ENCODE measurements at regions not wholly inside any gene's neighbourhood (a gene's known extent, or its start where the extent isn't known, plus 50 kb on each side); places are given as distances from the start of the nearest gene placed in this dataset.
"Not testable (repeated sequence)": the region's sequence is repeated elsewhere in the genome, so short reads cannot be mapped to it uniquely, and the experiment has no call there.

DNA sequence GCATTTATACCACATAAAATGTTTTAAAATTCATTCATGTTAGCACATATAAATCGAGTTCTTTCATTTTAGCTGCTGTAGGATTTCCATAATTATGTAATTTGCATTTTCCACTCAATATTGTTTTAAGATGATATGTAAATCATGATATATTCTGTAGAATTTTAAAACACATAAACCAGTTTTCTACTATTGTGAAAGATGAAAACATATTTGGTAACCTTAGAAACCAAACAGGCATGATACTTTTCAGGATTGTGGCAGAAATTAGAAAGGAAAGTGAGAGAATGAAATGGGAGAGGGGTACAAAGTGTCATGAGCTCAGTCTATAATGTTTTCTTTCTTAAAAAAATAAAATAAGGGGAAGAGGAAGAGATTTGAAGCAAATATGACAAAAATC, 269.3 kb downstream of the PPP1R3A start:
- Mint-ChIP-seq H3K4me3 (no peak overlapping the region), H3K27ac (no peak overlapping the region), H3K36me3 (ENCODE audit: low read depth) (no peaks in the 10 kb centered on the region), H3K27me3 (no peaks in the 10 kb centered on the region), H3K4me1 (no peaks in the 10 kb centered on the region), H3K9me3 (no peaks in the 10 kb centered on the region)
- POLR2A ChIA-PET = no interaction called here
- CTCF ChIA-PET = no interaction called here
- no peak for DNase-seq

DNA sequence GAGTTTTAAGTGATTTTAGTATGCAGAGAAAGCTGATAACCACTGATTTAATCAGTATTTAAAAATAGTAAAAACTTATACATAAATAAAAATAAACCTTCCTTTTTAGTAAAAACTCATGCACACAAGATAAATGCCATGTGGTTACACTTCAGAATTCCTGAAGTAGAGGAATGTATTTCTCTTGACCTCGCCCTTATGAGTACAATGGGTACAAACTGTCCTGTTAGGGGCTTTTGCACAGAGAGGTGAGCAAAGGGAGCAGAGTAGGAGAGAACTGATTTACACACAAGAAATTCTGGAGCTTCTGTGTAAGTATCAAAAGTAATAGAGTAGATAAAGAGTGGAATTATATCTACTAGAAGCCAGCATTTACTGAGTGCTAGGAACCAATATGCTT, 279.6 kb downstream of the PPP1R3A start:
- no peak overlapping the region for H3K4me3 Mint-ChIP-seq

DNA sequence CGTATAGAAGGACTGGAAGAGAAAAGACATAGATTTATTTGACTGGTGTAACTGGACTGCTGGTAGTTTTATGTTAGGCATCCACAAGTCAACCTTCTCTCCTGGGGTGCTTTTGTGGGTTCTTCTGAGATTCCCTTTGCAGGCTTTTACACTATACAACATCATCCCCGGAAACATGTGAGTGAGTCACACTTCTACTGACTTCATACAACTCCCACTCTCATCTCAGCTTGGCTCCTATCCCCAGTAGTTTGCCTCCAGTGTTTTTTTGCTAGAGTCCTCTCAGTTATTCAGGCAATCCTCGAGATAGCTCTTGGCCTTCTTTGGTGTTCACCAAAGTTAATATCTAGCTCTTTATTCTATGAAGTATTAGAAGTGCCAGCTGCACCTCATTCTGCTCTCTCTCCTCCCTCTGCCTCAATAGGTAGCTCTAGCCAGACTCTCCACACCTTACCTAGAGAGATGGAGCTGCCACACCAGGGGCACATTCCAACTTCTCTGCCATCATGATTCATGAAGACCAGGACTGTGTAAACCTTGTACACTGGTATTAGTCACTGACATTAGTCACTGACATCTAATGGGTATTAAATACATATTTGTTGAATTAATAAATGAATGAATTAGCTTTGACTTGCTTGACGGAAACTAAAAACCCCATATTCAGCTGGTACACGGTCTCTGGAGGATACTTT, 281.9 kb downstream of the PPP1R3A start:
- ChIA-PET CTCF (no interaction called here), POLR2A (no interaction called here)
- DNase-seq = no peak
- Mint-ChIP-seq H3K36me3 (ENCODE audit: low read depth) (no peaks in the 10 kb centered on the region), H3K4me1 (no peaks in the 10 kb centered on the region), H3K27ac (no peak overlapping the region), H3K27me3 (no peaks in the 10 kb centered on the region), H3K4me3 (no peak overlapping the region), H3K9me3 (no peaks in the 10 kb centered on the region)

More for the DNA sequence above, 279.6 kb downstream of the PPP1R3A start:
- ChIA-PET CTCF (no interaction called here), POLR2A (no interaction called here)
- no peaks in the 10 kb centered on the region for H3K36me3 Mint-ChIP-seq (ENCODE audit: low read depth)
- no peak overlapping the region for H3K27ac Mint-ChIP-seq
- no peaks in the 10 kb centered on the region for H3K9me3 Mint-ChIP-seq
- no peak for DNase-seq
- H3K4me1 Mint-ChIP-seq = no peaks in the 10 kb centered on the region
- H3K27me3 Mint-ChIP-seq = no peaks in the 10 kb centered on the region

DNA sequence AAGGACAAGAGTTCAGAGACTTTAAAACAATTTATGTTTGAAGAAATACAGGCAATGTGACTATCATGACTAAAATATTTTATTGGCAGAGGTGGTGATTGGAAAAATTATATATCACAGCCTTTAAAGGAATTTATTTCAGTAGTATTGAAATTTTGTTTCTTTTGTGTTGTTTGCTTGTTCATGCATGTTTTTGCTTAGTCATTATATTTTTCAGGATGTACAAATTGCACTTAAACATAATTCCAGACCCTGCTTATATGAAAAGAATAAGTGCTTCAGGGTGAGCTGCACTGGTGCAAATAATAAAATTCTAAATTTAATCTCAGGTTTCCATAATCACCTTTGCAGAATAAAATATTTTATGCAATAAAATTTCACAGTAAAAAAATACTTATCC, 283.3 kb downstream of the PPP1R3A start:
- Mint-ChIP-seq H3K27me3 (no peaks in the 10 kb centered on the region), H3K4me1 (no peaks in the 10 kb centered on the region), H3K36me3 (ENCODE audit: low read depth) (no peaks in the 10 kb centered on the region), H3K4me3 (no peak overlapping the region), H3K27ac (no peak overlapping the region), H3K9me3 (no peaks in the 10 kb centered on the region)
- ChIA-PET POLR2A (no interaction called here), CTCF (no interaction called here)
- DNase-seq = no peak

DNA sequence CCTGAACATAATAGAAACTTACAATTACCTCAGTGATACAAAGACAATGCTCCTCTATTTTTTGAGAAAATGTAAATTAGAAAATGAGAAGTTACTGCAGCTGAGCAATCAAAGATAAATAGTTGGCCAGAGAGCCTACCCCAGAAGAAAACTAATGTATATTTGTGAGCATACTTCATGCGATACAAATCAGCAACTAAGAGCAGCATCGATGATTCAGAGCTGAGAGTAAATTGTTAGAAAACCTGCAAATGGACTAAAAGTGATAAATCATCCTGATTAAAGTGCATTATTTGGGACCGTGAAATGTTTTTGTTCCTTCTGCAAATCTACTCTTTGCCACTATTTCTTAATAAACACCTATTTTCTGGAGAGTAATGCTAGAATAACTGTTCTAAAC, 285.7 kb downstream of the PPP1R3A start:
- H3K9me3 Mint-ChIP-seq = no peaks in the 10 kb centered on the region
- no peaks in the 10 kb centered on the region for H3K27me3 Mint-ChIP-seq

DNA sequence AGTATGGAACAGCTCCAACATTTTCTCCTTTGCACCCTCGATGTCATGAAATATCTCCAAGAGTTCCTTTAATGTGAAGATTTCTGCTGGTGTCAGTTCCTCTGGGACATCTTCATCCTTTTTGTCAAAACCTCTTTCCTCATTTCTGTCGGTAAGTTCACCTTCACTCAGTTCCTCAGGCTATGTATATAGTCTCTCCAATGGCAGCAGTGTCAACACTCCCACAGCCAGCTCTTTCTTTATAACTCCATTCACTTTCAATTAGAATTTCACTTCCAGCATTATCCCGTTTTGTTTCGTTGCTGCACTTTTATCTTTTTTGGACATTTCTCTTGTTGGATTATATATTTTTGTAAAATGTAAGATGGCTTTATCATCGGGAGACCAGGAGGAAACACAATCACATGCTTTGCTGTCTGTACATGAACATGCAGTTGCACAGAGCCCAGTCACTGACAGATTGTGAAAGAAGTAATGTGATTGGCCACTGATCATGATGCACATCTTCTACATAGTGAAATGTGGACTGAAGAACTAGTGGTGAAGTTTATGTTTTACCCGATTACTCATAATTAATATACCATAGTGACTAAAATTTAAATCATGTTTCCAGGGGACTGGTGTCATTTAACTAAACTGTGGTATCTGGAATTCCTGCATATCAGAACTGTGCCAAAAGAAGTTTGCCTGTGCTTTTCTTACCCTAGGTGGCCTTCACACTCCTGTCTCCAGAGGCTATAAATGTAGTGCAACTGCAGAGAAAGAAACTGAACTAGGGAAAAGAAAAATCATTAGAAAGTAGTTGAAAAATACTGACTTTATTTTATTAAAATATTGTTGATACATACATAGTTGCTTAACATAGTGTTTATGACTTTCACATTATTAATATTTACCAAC, 289.6 kb downstream of the PPP1R3A start:
- no peaks in the 10 kb centered on the region for H3K9me3 Mint-ChIP-seq
- no peaks in the 10 kb centered on the region for H3K4me1 Mint-ChIP-seq
- POLR2A ChIA-PET = no interaction called here
- no peaks in the 10 kb centered on the region for H3K36me3 Mint-ChIP-seq (ENCODE audit: low read depth)
- CTCF ChIA-PET = no interaction called here
- no peak overlapping the region for H3K27ac Mint-ChIP-seq
- no peak for DNase-seq
- H3K4me3 Mint-ChIP-seq = no peak overlapping the region
- no peaks in the 10 kb centered on the region for H3K27me3 Mint-ChIP-seq

More for the DNA sequence above, 285.7 kb downstream of the PPP1R3A start:
- H3K27ac Mint-ChIP-seq = no peak overlapping the region
- ChIA-PET CTCF (no interaction called here), POLR2A (no interaction called here)
- no peak overlapping the region for H3K4me3 Mint-ChIP-seq
- no peak for DNase-seq
- no peaks in the 10 kb centered on the region for H3K36me3 Mint-ChIP-seq (ENCODE audit: low read depth)
- H3K4me1 Mint-ChIP-seq = no peaks in the 10 kb centered on the region

DNA sequence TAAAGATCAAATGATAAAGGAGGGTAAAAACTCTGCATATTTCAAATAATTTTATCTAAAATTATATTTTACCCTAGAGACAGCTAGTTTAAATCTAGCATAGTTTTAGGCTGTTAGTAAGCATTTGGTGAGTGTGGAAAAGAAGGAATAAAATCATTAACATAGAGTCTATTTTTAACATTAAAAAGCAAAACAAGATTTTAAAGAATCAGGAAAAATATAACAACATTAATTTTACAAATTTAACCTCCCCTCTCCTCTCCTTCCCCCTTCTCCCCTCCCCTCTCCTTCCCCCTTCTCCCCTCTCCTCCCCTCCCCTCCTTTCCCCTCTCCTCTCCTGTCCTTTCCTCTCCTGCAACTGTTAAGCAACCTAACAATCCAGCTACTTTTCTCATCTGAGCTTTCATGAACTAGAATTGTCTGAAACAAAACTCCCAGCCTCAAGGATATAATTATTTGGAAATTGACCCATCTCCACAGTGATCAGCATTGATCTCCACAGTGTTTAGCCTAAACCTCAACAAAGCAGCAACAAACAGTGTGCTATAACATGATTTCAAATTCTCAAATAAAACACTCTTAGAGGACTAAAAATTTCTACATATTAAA, 293.2 kb downstream of the PPP1R3A start:
- Mint-ChIP-seq H3K9me3 (peaks cover 2% of the 10 kb centered on the region), H3K36me3 (ENCODE audit: low read depth) (no peaks in the 10 kb centered on the region), H3K4me3 (no peak overlapping the region), H3K4me1 (no peaks in the 10 kb centered on the region), H3K27ac (no peak overlapping the region), H3K27me3 (no peaks in the 10 kb centered on the region)
- ChIA-PET POLR2A (no interaction called here), CTCF (no interaction called here)
- no peak for DNase-seq

DNA sequence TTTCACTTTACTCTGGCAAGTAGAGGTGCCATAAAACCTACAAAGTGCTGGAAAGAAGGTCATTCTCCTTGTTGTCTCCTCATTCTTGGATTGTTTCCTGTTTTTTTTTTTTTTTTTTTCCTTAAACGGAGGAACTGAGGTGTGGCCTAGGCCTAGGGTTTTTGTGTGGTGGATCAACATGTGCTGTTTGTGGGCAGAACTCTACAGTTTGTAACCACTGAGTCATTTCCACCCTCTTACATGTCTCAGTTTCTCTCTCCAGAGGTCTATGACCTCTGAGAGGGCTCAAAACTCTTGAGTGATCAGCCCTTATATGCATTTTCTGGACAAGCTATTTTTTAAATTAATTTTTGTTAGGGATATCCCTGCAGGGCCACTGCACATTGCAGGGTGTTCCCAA, 296.0 kb downstream of the PPP1R3A start:
- Mint-ChIP-seq H3K4me1 (no peaks in the 10 kb centered on the region), H3K4me3 (no peak overlapping the region), H3K27me3 (no peaks in the 10 kb centered on the region), H3K36me3 (ENCODE audit: low read depth) (no peaks in the 10 kb centered on the region), H3K27ac (no peak overlapping the region), H3K9me3 (peaks cover 7% of the 10 kb centered on the region)
- POLR2A ChIA-PET = no interaction called here
- CTCF ChIA-PET = no interaction called here
- DNase-seq = no peak

DNA sequence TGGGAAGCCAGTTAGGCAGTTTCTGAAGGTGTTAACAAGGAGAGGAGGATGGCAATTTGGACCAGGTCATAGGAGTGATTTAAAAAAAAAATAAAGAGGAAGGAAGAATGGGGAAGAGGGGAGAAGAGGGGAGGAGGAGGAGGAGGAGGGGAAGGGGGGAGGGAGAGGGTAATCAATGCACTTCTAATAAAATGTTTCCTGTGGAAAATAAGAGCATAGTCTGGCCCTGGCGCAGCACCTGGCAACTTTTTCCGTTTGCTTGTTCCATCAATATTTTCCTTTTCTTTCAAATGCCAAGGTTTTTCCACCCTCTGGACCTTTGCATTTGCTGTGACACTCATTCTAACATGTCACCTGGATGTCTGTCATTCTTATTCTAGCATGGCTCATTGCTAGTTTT, 308.2 kb downstream of the PPP1R3A start:
- no peak for DNase-seq
- Mint-ChIP-seq H3K4me1 (no peaks in the 10 kb centered on the region), H3K4me3 (no peak overlapping the region), H3K27ac (no peak overlapping the region), H3K27me3 (no peaks in the 10 kb centered on the region), H3K36me3 (ENCODE audit: low read depth) (no peaks in the 10 kb centered on the region), H3K9me3 (no peaks in the 10 kb centered on the region)
- CTCF ChIA-PET = no interaction called here
- POLR2A ChIA-PET = no interaction called here

DNA sequence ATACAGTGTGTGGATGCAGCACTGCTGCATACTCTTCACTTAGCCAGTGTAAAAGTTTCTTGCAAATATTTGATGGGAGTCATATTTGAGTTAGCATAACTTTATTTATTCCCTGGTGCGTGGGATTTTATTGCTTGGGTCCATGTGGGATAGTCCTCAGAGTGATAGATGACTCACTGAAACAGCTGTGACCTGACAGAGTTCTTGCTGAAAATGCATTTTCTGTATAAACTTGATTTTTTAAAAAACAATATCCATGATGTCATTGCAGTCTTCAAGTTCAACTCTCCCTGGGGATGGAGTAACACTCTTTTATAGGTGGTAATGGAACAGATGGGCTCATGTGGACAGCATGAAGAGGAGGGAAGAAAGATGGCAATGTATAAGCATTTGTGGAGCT, 310.0 kb downstream of the PPP1R3A start:
- Mint-ChIP-seq H3K9me3 (no peaks in the 10 kb centered on the region), H3K4me3 (no peak overlapping the region), H3K4me1 (no peaks in the 10 kb centered on the region), H3K27me3 (no peaks in the 10 kb centered on the region), H3K27ac (no peak overlapping the region), H3K36me3 (ENCODE audit: low read depth) (no peaks in the 10 kb centered on the region)
- CTCF ChIA-PET = no interaction called here
- POLR2A ChIA-PET = no interaction called here
- DNase-seq = no peak

DNA sequence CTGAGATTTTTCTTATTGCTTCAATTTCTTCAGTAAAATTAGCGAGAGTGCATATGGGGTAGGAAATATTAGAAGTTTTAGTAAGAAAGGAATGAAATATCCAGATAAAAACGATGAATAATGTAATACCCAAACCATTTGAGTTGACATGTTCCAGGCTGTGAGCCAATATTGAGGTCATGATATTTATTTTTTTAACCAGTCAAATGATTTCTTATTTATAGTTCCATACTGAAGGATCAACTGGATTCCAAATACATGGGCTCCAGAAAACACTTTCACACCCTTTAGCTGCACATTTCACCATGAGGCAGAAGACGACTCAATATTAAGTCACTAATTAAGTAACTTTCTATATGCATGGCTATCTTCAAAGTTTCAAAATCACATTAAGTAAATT, 312.5 kb downstream of the PPP1R3A start:
- CTCF ChIA-PET = no interaction called here
- Mint-ChIP-seq H3K27ac (no peak overlapping the region), H3K4me1 (no peaks in the 10 kb centered on the region), H3K4me3 (no peak overlapping the region), H3K36me3 (ENCODE audit: low read depth) (no peaks in the 10 kb centered on the region), H3K27me3 (no peaks in the 10 kb centered on the region), H3K9me3 (no peaks in the 10 kb centered on the region)
- POLR2A ChIA-PET = no interaction called here
- no peak for DNase-seq

DNA sequence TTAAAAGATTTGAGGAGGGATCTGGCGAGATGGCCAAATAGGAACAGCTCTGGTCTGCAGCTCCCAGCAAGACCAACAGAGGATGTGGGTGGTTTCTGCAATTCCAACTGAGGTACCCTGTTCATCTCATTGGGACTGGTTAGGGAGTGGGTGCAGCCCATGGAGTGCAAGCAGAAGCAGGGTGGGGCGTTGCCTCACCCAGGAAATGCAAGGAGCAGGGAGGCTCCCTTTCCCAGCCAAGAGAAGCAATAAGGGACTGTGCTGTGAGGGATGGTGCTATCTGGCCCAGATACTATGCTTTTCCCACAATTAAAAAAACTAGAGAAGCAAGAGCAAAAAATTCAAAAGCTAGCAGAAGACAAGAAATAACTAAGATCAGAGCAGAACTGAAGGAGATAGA, 318.4 kb downstream of the PPP1R3A start:
- CTCF ChIA-PET, H3K4me3 Mint-ChIP-seq: not testable (repeated sequence)

DNA sequence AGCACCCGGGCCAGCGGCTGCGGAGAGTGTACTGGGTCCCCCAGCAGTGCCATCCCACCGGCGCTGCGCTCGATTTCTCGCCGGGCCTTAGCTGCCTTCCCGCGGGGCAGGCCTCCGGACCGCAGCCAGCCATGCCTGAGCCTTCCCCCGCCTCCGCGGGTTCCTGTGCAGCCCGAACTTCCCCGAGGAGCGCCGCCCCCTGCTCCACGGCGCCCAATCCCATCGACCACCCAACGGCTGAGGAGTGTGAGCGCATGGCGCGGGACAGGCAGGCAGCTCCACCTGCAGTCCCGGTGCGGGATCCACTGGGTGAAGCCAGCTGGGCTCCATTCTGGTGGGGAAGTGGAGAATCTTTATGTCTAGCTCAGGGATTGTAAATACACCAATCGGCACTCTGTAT, 325.4 kb downstream of the PPP1R3A start:
- H3K27ac Mint-ChIP-seq; H3K36me3 Mint-ChIP-seq (ENCODE audit: low read depth); POLR2A ChIA-PET; H3K27me3 Mint-ChIP-seq; DNase-seq; H3K4me1 Mint-ChIP-seq; CTCF ChIA-PET; H3K4me3 Mint-ChIP-seq; H3K9me3 Mint-ChIP-seq: not testable (repeated sequence)

More for the DNA sequence above, 318.4 kb downstream of the PPP1R3A start:
- H3K27me3 Mint-ChIP-seq; POLR2A ChIA-PET; DNase-seq; H3K36me3 Mint-ChIP-seq (ENCODE audit: low read depth); H3K27ac Mint-ChIP-seq; H3K9me3 Mint-ChIP-seq; H3K4me1 Mint-ChIP-seq: not testable (repeated sequence)

DNA sequence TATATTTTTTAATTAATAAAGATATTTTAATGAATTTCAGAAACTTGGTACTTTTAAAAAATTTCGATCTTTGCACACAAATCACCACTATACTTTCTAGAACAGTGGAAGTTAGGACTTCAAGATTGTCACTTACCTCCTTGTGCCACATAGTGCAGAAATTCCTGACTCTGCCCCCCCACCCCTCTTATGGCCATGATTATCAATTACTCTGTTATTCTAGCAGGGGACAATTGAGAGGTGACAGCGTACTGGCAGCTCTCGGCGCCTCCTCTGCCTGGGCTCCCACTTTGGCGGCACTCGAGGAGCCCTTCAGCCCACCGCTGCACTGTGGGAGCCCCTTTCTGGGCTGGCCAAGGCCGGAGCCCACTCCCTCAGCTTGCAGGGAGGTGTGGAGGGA, 325.9 kb downstream of the PPP1R3A start:
- CTCF ChIA-PET = not testable (repeated sequence)

More for the DNA sequence above, 325.9 kb downstream of the PPP1R3A start:
- POLR2A ChIA-PET; H3K4me3 Mint-ChIP-seq; H3K27me3 Mint-ChIP-seq; H3K27ac Mint-ChIP-seq; H3K9me3 Mint-ChIP-seq; H3K4me1 Mint-ChIP-seq; H3K36me3 Mint-ChIP-seq (ENCODE audit: low read depth); DNase-seq: not testable (repeated sequence)
